ENCODE measurements at regions not wholly inside any gene's neighbourhood (a gene's known extent, or its start where the extent isn't known, plus 50 kb on each side); places are given as distances from the start of the nearest gene placed in this dataset.
"Not testable (repeated sequence)": the region's sequence is repeated elsewhere in the genome, so short reads cannot be mapped to it uniquely, and the experiment has no call there.

GRCh38 chr10:2340831-2341647 is 603.7 kb upstream of the ADARB2 start:
- no peak for DNase-seq (ENCODE audit: low spot score)
- TF ChIP-seq, protein P1, sequence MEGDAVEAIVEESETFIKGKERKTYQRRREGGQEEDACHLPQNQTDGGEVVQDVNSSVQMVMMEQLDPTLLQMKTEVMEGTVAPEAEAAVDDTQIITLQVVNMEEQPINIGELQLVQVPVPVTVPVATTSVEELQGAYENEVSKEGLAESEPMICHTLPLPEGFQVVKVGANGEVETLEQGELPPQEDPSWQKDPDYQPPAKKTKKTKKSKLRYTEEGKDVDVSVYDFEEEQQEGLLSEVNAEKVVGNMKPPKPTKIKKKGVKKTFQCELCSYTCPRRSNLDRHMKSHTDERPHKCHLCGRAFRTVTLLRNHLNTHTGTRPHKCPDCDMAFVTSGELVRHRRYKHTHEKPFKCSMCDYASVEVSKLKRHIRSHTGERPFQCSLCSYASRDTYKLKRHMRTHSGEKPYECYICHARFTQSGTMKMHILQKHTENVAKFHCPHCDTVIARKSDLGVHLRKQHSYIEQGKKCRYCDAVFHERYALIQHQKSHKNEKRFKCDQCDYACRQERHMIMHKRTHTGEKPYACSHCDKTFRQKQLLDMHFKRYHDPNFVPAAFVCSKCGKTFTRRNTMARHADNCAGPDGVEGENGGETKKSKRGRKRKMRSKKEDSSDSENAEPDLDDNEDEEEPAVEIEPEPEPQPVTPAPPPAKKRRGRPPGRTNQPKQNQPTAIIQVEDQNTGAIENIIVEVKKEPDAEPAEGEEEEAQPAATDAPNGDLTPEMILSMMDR (IDR thresholded peaks at IDR 0.05; ENCODE audit: extremely low read depth, missing control alignments), result no peak

DNA sequence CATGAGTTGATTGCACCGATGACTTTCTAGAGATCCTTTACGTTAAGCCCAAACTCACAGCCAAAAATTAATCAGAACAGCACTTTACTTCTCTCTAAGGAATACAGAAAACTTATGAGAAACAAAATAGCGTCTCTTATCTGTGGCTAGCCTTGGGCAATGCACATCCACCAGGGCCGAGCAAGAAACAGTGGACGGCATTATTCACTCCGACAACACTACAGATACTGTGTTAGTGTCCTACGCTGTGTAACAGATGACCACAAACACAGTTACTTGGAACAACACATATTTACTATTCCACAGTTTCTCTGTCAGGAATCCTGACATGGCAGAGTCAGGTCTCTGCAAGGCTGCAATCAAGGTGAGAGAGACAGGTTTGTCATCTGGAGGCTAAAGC is 598.3 kb upstream of the ADARB2 start:
- no peak for DNase-seq (ENCODE audit: low spot score)
- TF ChIP-seq, protein P1 (IDR thresholded peaks at IDR 0.05; ENCODE audit: extremely low read depth, missing control alignments), result no peak

DNA sequence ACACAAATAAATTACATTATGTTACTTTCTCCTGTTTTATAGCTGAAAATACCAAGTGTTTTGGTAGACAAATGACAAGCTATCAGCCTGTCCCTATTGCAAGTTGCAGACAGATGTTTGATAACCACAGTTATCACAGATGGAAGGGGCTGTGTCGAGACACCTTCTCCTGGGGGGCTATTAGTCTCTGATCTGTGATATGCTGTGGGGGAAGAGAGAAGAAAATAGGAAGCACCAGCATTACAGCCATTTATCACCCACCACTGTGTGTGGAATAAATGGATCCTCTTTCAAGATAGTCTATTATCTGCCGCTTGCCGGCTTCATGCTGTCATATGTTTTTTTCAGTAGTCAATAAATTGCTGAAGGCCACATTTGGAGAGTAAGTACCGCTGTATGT is 597.2 kb upstream of the ADARB2 start:
- DNase-seq (ENCODE audit: low spot score), result no peak
- TF ChIP-seq, protein P1 (IDR thresholded peaks at IDR 0.05; ENCODE audit: extremely low read depth, missing control alignments), result no peak

DNA sequence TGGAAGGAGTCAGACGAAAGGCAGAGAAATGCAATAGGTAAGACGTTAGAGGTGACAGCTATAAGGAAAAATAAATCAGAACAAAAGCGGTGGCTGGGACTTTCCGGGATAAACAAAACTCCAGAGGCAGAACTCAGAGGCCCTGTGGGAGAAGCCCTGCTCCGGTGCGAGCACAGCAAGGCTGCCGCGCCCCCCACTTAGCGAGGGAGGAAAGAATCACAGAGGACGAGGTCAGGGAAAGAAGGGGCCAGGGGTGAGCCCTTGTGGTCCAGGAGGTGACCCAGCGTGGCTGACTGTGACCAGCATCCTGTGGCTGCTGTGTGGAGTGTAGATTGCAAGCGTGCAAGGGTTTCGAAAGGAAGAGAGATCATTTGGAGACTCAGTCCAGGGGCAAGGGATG is 591.8 kb upstream of the ADARB2 start:
- no peak for DNase-seq (ENCODE audit: low spot score)
- TF ChIP-seq, protein P1 (IDR thresholded peaks at IDR 0.05; ENCODE audit: extremely low read depth, missing control alignments), result no peak

- TF ChIP-seq, protein P1 (IDR thresholded peaks at IDR 0.05; ENCODE audit: extremely low read depth, missing control alignments), result no peak
- no peak for DNase-seq (ENCODE audit: low spot score)
These were observed 589.1 kb upstream of the ADARB2 start for GRCh38 chr10:2326411-2326810.

- not testable (repeated sequence) for DNase-seq (ENCODE audit: low spot score)
These were observed 577.7 kb upstream of the ADARB2 start for GRCh38 chr10:2315045-2315485.

- no peak for DNase-seq (ENCODE audit: low spot score)
These were observed 568.8 kb upstream of the ADARB2 start for GRCh38 chr10:2306081-2306480.

More at GRCh38 chr10:2306081-2306480, 568.8 kb upstream of the ADARB2 start:
- TF ChIP-seq, protein P1 (IDR thresholded peaks at IDR 0.05; ENCODE audit: extremely low read depth, missing control alignments), result no peak

Measured in GM20000 (cell line).